ENCODE measurements at regions not wholly inside any gene's neighbourhood (a gene's known extent, or its start where the extent isn't known, plus 50 kb on each side); places are given as distances from the start of the nearest gene placed in this dataset.

DNA sequence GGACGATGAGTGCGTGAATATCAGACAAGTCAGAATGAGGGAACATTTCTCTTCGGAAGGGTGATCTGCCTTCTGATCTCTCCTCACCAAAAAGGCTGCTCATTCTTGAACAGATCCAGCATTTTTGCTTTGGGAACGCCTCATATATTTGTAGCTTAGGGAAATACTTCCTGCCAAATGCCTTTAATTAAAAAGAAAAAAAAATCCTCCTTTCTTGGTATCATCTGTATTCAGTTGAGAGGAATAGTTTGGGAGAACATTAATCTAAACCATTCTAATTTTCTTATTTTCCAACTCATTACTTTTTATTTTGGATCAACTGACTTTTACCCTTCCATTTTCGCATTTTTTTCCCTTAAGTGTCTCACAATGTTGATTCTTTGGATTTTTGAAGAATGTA lies 163.4 kb downstream of the SNX18 start:
- H3K4me3 ChIP-seq (ENCODE audit: low read length), result no peak overlapping the region
- no peak for DNase-seq (ENCODE audit: low read depth)
- TF ChIP-seq, protein P1, sequence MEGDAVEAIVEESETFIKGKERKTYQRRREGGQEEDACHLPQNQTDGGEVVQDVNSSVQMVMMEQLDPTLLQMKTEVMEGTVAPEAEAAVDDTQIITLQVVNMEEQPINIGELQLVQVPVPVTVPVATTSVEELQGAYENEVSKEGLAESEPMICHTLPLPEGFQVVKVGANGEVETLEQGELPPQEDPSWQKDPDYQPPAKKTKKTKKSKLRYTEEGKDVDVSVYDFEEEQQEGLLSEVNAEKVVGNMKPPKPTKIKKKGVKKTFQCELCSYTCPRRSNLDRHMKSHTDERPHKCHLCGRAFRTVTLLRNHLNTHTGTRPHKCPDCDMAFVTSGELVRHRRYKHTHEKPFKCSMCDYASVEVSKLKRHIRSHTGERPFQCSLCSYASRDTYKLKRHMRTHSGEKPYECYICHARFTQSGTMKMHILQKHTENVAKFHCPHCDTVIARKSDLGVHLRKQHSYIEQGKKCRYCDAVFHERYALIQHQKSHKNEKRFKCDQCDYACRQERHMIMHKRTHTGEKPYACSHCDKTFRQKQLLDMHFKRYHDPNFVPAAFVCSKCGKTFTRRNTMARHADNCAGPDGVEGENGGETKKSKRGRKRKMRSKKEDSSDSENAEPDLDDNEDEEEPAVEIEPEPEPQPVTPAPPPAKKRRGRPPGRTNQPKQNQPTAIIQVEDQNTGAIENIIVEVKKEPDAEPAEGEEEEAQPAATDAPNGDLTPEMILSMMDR (conservative IDR thresholded peaks at IDR 0.05; ENCODE audit: low read depth, low read length), result no peak

DNA sequence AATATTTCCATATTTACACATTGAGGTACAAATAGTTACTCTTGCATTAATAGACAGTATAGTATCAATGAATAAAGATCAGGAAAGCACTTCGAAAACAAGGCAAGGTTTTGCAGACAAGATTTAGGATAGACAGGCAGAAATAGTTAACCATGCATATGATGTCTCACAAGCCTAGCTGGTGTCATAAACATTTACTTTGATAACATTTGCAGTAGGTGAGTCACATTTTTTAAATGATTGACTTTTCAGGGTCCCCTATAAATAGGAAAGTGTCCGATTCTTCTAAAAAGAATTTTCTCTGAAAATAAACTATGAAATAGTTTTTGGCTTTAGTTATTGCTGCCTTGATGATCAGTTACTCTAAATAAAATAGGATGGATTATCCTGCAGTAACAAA lies 162.1 kb downstream of the SNX18 start:
- no peak for DNase-seq (ENCODE audit: low read depth)
- TF ChIP-seq, protein P1 (conservative IDR thresholded peaks at IDR 0.05; ENCODE audit: low read depth, low read length), result no peak
- no peak overlapping the region for H3K4me3 ChIP-seq (ENCODE audit: low read length)

DNA sequence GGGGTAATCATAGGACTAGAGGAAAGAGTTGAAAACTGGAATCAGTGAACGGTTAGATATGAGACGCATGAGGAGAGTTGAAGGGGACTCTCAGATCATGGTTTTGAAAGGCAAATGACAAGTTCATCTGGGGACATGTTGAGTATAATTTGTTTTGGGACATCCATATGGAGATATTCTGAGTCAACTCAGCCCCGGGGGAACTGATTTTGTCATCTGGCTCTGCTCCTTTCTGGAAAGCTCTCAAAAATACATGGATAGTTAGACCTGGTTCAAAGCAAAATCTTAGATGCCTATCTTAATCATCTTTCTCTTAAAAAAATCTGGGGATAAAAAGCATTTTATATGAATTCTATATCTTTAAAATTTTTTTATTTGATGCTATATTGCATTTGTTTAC lies 161.2 kb downstream of the SNX18 start:
- TF ChIP-seq, protein P1 (conservative IDR thresholded peaks at IDR 0.05; ENCODE audit: low read depth, low read length), result no peak
- H3K4me3 ChIP-seq (ENCODE audit: low read length), result no peak overlapping the region
- DNase-seq (ENCODE audit: low read depth), result no peak

DNA sequence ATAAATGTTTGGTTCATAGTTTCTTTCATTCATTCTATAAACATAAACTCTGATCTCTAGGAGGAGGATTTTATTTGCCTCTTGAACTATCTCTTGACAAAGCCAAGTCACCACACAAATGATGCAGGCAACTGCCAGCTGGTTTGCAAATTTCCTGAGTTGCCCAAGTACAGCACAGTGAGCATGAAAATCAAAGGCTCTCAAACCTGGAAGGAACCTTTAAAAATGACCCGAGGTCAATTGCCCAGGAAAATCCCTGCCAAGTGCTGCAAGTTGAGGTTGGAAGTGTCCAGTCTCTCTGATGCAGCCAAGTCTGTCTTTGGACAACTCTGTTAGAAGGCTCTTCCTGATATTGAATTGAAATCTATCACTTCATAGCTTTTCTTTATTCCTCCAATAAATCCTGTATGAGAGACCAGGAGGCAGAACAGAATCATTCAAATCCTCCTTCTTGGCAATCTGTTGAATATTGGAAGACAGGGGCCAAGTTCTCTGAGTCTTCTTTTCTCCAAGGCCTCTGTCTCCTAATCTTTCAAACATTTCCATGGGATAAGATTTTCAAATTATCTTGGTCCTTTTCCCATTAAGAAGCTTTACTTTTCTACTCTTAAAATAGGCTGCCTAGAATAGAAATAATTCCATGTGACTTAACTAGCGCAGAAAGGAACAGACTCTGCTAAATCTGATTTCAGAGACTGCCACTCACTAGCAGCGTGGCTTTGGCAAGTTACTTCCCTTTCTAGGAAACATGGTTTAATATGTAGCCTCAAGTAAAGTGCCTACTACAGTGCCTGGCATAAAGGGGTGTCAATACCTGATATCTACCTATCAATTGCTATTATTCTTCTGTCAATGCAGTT lies 159.2 kb downstream of the SNX18 start:
- TF ChIP-seq, protein P1 (conservative IDR thresholded peaks at IDR 0.05; ENCODE audit: low read depth, low read length), result no peak
- no peak for DNase-seq (ENCODE audit: low read depth)
- H3K4me3 ChIP-seq (ENCODE audit: low read length), result no peak overlapping the region

DNA sequence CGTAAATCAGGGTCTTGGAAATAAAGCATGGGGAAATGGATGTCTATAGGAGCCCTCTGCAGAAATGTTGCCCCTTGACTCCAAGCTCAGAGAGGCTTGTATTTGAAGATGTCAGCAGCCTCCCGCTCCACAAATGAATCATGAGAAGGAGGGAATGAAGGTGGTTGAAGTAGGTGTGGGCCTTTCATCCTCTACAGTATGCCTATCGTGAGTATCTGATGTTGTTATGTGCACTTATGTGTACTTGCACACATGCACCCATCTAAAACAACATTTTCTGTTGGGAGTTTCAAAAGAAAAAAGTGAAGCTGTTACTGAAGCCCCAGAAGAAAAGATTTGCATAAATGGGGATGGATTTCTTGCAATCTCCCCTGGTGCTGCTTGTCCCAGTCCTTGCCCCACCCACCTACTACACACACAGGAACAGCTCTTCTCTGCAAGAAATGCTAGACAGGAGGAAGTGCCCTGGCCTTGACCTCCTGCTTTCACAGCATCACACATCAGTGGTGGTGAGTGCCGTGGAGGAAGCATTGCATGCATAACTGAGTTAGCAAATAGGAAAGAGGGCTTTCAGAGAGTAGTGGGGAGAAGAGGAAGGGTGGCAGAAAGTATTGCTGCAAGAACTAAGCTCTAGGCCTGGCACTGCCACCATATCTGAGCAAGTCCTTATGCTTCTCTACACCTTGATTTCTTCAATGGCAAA lies 156.1 kb downstream of the SNX18 start:
- H3K4me3 ChIP-seq (ENCODE audit: low read length), result no peak overlapping the region
- TF ChIP-seq, protein P1 (conservative IDR thresholded peaks at IDR 0.05; ENCODE audit: low read depth, low read length), result no peak
- DNase-seq (ENCODE audit: low read depth), result no peak

DNA sequence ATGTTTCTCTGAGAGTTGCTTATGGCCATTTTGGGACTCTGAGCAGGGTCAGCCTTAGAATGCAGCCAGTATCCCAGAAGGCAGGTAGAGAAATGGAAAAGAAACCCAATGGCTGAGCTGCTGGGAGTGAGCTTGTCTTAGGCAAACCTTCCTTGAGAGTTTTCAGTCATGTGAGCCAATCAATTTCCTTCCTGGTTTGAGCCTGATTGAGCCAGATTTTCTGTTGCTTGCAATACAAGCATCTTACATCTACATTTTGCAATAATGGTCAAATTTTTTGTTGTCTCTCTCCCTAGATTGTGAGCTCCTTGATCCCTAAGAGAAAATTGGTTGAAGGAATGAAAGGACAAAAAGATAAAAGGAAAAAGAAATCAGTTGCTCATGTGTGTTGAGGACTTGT lies 155.3 kb downstream of the SNX18 start:
- DNase-seq (ENCODE audit: low read depth), result no peak
- TF ChIP-seq, protein P1 (conservative IDR thresholded peaks at IDR 0.05; ENCODE audit: low read depth, low read length), result no peak
- H3K4me3 ChIP-seq (ENCODE audit: low read length), result no peak overlapping the region

Data from retinal pigment epithelial cell (primary cell).